ENCODE measurements at regions not wholly inside any gene's neighbourhood (a gene's known extent, or its start where the extent isn't known, plus 50 kb on each side); places are given as distances from the start of the nearest gene placed in this dataset.

DNA sequence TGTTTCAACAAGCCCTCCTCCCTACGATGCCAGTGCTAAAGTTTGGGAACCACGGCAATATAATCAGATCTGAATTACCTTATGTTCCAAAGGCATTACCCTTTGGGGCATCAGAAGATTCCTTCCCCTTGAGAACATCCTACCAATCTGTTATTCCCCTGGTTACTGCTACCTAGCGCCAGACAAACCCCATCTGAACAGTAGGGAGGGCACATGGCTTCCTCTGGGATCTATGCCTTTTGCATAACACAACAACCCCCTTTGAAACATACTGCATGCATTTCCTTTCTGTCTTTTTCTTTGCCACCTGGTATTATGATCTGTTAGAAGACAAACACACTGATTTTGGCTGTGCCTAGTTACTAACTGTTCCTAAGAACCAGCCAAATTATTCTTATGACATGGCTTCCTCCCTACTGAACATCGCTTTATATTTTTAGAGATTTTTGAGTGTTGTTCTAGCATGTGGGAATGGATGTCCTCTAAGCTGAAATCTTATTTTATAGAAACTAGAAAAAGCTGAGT, 103.9 kb upstream of the DAPK1 start:
- TF ChIP-seq, protein P1, sequence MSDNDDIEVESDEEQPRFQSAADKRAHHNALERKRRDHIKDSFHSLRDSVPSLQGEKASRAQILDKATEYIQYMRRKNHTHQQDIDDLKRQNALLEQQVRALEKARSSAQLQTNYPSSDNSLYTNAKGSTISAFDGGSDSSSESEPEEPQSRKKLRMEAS (IDR thresholded peaks at IDR 0.05; ENCODE audit: insufficient read depth, insufficient read length): no peak
- TF ChIP-seq, protein P2, sequence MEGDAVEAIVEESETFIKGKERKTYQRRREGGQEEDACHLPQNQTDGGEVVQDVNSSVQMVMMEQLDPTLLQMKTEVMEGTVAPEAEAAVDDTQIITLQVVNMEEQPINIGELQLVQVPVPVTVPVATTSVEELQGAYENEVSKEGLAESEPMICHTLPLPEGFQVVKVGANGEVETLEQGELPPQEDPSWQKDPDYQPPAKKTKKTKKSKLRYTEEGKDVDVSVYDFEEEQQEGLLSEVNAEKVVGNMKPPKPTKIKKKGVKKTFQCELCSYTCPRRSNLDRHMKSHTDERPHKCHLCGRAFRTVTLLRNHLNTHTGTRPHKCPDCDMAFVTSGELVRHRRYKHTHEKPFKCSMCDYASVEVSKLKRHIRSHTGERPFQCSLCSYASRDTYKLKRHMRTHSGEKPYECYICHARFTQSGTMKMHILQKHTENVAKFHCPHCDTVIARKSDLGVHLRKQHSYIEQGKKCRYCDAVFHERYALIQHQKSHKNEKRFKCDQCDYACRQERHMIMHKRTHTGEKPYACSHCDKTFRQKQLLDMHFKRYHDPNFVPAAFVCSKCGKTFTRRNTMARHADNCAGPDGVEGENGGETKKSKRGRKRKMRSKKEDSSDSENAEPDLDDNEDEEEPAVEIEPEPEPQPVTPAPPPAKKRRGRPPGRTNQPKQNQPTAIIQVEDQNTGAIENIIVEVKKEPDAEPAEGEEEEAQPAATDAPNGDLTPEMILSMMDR (IDR thresholded peaks at IDR 0.05; ENCODE audit: extremely low read depth in 1 of 2, insufficient read depth in 1 of 2, low read depth in 1 of 2, low read length in 2 of 2): no peak

Data from endothelial cell of umbilical vein (primary cell).